ENCODE measurements at regions not wholly inside any gene's neighbourhood (a gene's known extent, or its start where the extent isn't known, plus 50 kb on each side); places are given as distances from the start of the nearest gene placed in this dataset.
"Not testable (repeated sequence)": the region's sequence is repeated elsewhere in the genome, so short reads cannot be mapped to it uniquely, and the experiment has no call there.

DNA sequence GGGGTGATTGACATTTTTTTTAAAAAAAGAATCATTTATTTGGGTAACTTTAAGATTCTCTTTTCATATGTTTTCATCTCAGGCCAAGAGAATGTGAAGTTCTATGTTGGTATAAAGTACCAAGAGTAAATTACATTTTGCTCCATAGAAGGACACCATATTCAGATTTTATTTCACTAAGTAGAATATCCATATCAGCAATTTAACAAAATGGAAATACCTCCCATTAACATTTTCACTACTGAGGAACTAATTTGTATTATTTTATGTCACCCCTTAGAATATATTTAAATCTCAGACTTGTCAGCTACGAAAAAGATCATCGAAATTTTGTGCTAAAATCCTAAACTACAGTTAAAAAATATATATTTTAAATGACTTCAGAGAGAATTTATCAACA is 274.3 kb downstream of the SEMA3D start:
- H3K9me3 Mint-ChIP-seq: no peaks in the 10 kb centered on the region
- peaks cover 14% of the 10 kb centered on the region for H3K4me1 Mint-ChIP-seq
- H3K27me3 Mint-ChIP-seq (ENCODE audit: low read depth): no peaks in the 10 kb centered on the region
- TF ChIP-seq, protein P1, sequence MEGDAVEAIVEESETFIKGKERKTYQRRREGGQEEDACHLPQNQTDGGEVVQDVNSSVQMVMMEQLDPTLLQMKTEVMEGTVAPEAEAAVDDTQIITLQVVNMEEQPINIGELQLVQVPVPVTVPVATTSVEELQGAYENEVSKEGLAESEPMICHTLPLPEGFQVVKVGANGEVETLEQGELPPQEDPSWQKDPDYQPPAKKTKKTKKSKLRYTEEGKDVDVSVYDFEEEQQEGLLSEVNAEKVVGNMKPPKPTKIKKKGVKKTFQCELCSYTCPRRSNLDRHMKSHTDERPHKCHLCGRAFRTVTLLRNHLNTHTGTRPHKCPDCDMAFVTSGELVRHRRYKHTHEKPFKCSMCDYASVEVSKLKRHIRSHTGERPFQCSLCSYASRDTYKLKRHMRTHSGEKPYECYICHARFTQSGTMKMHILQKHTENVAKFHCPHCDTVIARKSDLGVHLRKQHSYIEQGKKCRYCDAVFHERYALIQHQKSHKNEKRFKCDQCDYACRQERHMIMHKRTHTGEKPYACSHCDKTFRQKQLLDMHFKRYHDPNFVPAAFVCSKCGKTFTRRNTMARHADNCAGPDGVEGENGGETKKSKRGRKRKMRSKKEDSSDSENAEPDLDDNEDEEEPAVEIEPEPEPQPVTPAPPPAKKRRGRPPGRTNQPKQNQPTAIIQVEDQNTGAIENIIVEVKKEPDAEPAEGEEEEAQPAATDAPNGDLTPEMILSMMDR (IDR thresholded peaks at IDR 0.05; ENCODE audit: unreplicated experiment): no peak
- no peak overlapping the region for H3K27ac Mint-ChIP-seq
- H3K36me3 Mint-ChIP-seq: no peaks in the 10 kb centered on the region
- no peak for DNase-seq (ENCODE audit: low spot score in 2 of 2, unreplicated experiment in 2 of 2)
- no peak overlapping the region for H3K4me3 Mint-ChIP-seq

DNA sequence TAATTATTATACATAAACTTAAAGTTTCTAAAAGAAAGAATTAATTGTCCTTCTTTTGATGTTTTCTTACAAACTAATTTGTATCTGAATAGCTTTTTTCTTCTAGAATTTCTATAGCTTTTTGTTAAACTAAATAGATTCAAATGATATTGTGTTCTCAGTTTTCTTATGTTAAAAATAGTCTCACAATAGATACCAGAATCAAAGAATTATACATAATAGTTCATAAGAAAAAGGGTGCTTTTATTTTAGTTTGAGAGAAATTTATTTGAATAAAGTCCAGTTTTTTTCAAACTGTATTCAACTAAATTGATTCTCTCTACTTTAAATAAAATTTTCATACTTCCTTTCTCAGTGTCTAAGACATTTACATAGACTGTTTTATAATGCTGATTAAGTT is 274.8 kb downstream of the SEMA3D start:
- H3K9me3 Mint-ChIP-seq: no peaks in the 10 kb centered on the region
- TF ChIP-seq, protein P1 (IDR thresholded peaks at IDR 0.05; ENCODE audit: unreplicated experiment): no peak
- DNase-seq (ENCODE audit: low spot score in 2 of 2, unreplicated experiment in 2 of 2): no peak
- H3K4me1 Mint-ChIP-seq: peaks cover 18% of the 10 kb centered on the region
- H3K27me3 Mint-ChIP-seq (ENCODE audit: low read depth): no peaks in the 10 kb centered on the region
- no peak overlapping the region for H3K27ac Mint-ChIP-seq
- no peak overlapping the region for H3K4me3 Mint-ChIP-seq
- H3K36me3 Mint-ChIP-seq: no peaks in the 10 kb centered on the region

DNA sequence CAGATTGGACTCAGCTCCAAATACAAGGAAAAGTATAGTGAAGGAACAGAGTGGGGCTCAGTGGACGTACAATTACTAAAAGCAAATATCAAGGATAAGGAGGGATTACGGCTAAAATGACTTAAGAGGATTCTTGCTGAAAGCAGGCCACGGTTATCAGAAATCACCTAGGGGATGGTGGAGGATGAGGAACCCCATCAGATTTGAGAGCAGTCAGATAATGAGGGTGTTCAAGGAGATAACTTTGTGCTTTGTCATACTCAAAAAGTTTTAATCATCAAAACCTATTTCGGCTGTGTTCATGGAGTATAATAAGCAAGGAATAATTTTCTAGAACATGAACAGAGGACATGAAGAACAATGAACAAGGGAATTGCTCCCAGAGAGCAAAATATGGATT is 275.8 kb downstream of the SEMA3D start:
- H3K36me3 Mint-ChIP-seq: no peaks in the 10 kb centered on the region
- DNase-seq (ENCODE audit: low spot score in 2 of 2, unreplicated experiment in 2 of 2): no peak
- no peaks in the 10 kb centered on the region for H3K9me3 Mint-ChIP-seq
- no peaks in the 10 kb centered on the region for H3K27me3 Mint-ChIP-seq (ENCODE audit: low read depth)
- no peak overlapping the region for H3K27ac Mint-ChIP-seq
- TF ChIP-seq, protein P1 (IDR thresholded peaks at IDR 0.05; ENCODE audit: unreplicated experiment): no peak
- peaks cover 18% of the 10 kb centered on the region for H3K4me1 Mint-ChIP-seq
- no peak overlapping the region for H3K4me3 Mint-ChIP-seq

DNA sequence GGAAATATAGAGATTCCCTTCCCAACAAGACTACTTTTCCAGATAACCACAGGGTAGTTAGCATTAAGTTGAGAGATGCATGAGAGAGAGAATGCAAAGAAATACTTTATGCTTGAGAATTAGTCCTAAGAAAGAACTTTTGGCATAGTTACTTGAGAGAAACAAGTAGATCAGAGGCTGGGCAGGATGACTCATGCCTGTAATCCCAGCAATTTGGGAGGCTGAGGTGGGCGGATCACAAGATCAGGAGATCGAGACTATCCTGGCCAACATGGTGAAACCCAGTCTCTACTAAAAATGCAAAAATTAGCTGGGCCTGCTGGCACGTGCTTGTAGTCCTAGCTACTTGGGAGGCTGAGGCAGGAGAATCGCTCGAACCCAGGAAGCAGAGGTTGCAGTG is 276.5 kb downstream of the SEMA3D start:
- H3K27me3 Mint-ChIP-seq (ENCODE audit: low read depth); H3K27ac Mint-ChIP-seq; H3K4me3 Mint-ChIP-seq; DNase-seq (ENCODE audit: low spot score in 2 of 2, unreplicated experiment in 2 of 2); H3K36me3 Mint-ChIP-seq; H3K9me3 Mint-ChIP-seq: not testable (repeated sequence)
- H3K4me1 Mint-ChIP-seq: peaks cover 18% of the 10 kb centered on the region

DNA sequence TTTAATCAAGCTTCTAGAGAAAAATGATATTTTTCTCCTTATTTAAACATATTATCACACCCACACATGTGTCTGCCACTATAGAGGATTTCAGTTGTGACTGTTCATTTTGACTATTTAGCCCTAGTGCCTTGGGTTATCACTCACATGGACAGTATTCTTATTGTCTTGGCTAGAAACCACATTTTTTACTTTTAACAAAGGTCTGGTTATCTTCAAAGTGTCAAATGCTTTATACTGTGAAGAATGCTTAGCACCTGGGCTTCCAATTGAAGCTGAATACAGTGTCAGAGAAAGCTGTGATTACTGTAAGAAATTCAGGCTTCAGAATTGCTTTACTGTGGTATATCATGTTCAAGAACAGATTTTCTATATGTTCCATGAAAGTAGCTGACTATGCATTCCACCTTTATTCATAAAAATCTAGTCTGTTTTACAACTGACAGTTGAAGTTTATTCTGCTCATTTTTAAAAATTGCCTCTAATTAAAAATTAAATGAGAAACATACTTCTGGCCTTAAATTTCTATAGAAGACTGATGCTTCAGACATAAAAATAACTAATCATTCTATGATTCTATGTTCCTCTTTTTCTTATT is 278.6 kb downstream of the SEMA3D start:
- TF ChIP-seq, protein P1 (IDR thresholded peaks at IDR 0.05; ENCODE audit: unreplicated experiment): no peak
- Mint-ChIP-seq H3K36me3 (no peaks in the 10 kb centered on the region), H3K27ac (no peak overlapping the region), H3K4me1 (peaks cover 17% of the 10 kb centered on the region), H3K27me3 (ENCODE audit: low read depth) (no peaks in the 10 kb centered on the region), H3K4me3 (no peak overlapping the region), H3K9me3 (peaks cover 4% of the 10 kb centered on the region)
- DNase-seq (ENCODE audit: low spot score in 2 of 2, unreplicated experiment in 2 of 2): no peak

DNA sequence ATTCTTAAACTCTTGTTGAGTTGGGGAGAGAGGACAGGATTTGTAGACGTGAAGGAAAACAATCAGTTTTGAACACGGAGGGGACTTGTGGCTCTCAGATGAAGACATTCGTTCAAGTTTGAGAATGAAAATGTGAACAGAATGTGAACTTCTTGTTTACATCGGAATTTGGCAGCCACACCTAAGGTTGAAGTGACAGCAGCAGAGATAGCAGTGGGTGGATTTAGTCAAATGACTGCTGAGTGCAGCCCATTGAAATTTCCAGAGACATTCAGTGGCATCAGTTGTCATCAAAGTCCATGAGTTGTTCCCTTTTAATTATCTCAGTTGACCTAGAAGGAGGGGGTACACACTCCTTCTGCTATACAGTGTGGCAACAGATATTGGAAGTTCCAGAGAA is 280.0 kb downstream of the SEMA3D start:
- no peak overlapping the region for H3K27ac Mint-ChIP-seq
- H3K4me3 Mint-ChIP-seq: no peak overlapping the region

More for the DNA sequence above, 280.0 kb downstream of the SEMA3D start:
- Mint-ChIP-seq H3K27me3 (ENCODE audit: low read depth) (no peaks in the 10 kb centered on the region), H3K4me1 (peaks cover 12% of the 10 kb centered on the region), H3K36me3 (no peaks in the 10 kb centered on the region), H3K9me3 (peaks cover 6% of the 10 kb centered on the region)
- TF ChIP-seq, protein P1 (IDR thresholded peaks at IDR 0.05; ENCODE audit: unreplicated experiment): no peak
- DNase-seq (ENCODE audit: low spot score in 2 of 2, unreplicated experiment in 2 of 2): no peak

Data from mesothelial cell of epicardium (in vitro differentiated cells).